Loucy (cell line): ENCODE measurements at regions not wholly inside any gene's neighbourhood (a gene's known extent, or its start where the extent isn't known, plus 50 kb on each side); places are given as distances from the start of the nearest gene placed in this dataset.

Experiments
- H2AFZ ChIP-seq: fragments of 200-600 bp; sonication (generic); 2 replicates; pipeline ENCODE4 v1.6.0; 2016; ENCODE audit warnings: antibody characterized with exemption, mild to moderate bottlenecking, low read length, moderate library complexity
- H3F3A ChIP-seq: fragments of 200-600 bp; 2 replicates; pipeline ENCODE4 v1.6.0; 2016; ENCODE audit warnings: antibody characterized with exemption, low read depth, mild to moderate bottlenecking
- H3K27me3 ChIP-seq: fragments of 200-600 bp; sonication (generic); 2 replicates; pipeline ENCODE4 v1.6.1; 2014; ENCODE audit warnings: low read length, mild to moderate bottlenecking; ENCODE audit not compliant: insufficient read depth, poor library complexity, severe bottlenecking
- H3K36me3 ChIP-seq: fragments of 200-600 bp; sonication (generic); 2 replicates; pipeline ENCODE4 v1.6.1; 2016; ENCODE audit warnings: low read length; ENCODE audit not compliant: insufficient read depth
- H3K4me1 ChIP-seq: fragments of 200-600 bp; sonication (generic); 2 replicates; pipeline ENCODE4 v1.5.1; 2014; ENCODE audit warnings: low read length, mild to moderate bottlenecking; ENCODE audit not compliant: insufficient read depth, poor library complexity, severe bottlenecking
- H3K4me2 ChIP-seq: fragments of 200-600 bp; sonication (generic); 2 replicates; pipeline ENCODE4 v1.6.0; 2014; ENCODE audit warnings: antibody characterized with exemption, low read length, low read depth, mild to moderate bottlenecking; ENCODE audit not compliant: poor library complexity, severe bottlenecking
- H3K4me3 ChIP-seq: fragments of 200-600 bp; sonication (generic); 2 replicates; pipeline ENCODE4 v1.5.1; 2014; ENCODE audit warnings: low read length, mild to moderate bottlenecking, mixed read lengths; ENCODE audit not compliant: poor library complexity, severe bottlenecking
- H3K79me2 ChIP-seq: fragments of 200-600 bp; sonication (generic); 2 replicates; pipeline ENCODE4 v1.6.1; 2014; ENCODE audit warnings: low read length; ENCODE audit not compliant: insufficient read depth
- H3K9ac ChIP-seq: fragments of 200-600 bp; sonication (generic); 2 replicates; pipeline ENCODE4 v1.6.0; 2014; ENCODE audit warnings: mild to moderate bottlenecking, low read depth, low read length, moderate library complexity; ENCODE audit not compliant: poor library complexity, severe bottlenecking
- H3K9me2 ChIP-seq: fragments of 200-600 bp; sonication (generic); replicated peaks from 2 replicates; pipeline ENCODE4 v1.6.1; 2016; ENCODE audit warnings: low read depth, low read length, mixed read lengths
- H3K9me3 ChIP-seq: fragments of 200-600 bp; sonication (generic); 2 replicates; pipeline ENCODE4 v1.6.1; 2014; ENCODE audit warnings: mild to moderate bottlenecking, antibody characterized with exemption, low read length, low read depth; ENCODE audit not compliant: insufficient read depth
- H4K20me1 ChIP-seq: fragments of 200-600 bp; sonication (generic); 2 replicates; pipeline ENCODE4 v1.6.0; 2014; ENCODE audit warnings: antibody characterized with exemption, low read length, mild to moderate bottlenecking; ENCODE audit not compliant: insufficient read depth, poor library complexity, severe bottlenecking
- CTCF ChIP-seq: fragments of 200-600 bp; sonication (generic); conservative IDR thresholded peaks from 2 replicates; pipeline ENCODE4 v1.5.1; 2014; ENCODE audit warnings: mild to moderate bottlenecking, antibody characterized with exemption, low read length
- EZH2phosphoT487 ChIP-seq: fragments of 200-600 bp; IDR thresholded peaks from 2 replicates; pipeline ENCODE4 v1.6.1; 2018; ENCODE audit warnings: antibody characterized with exemption, mild to moderate bottlenecking, moderate library complexity, borderline replicate concordance

GRCh38 chr15:26453914-26454313, 319.0 kb downstream of the GABRB3 start:
- no peaks in the 10 kb centered on the region; the same call in 1 of the 2 replicates for H3K9me3 ChIP-seq
- H3K27me3 ChIP-seq: no peaks in the 10 kb centered on the region
- H3K4me1 ChIP-seq: no peaks in the 10 kb centered on the region
- no peaks in the 10 kb centered on the region for H3F3A ChIP-seq
- no peak overlapping the region for H3K4me2 ChIP-seq
- H3K36me3 ChIP-seq: no peaks in the 10 kb centered on the region
- no peak overlapping the region for H3K9ac ChIP-seq
- no peaks in the 10 kb centered on the region for H4K20me1 ChIP-seq
- no peak overlapping the region for H2AFZ ChIP-seq
- no peaks in the 10 kb centered on the region for H3K9me2 ChIP-seq
- TF ChIP-seq EZH2phosphoT487 (no peak), CTCF (no peak)
- H3K4me3 ChIP-seq: no peak overlapping the region
- H3K79me2 ChIP-seq: no peaks in the 10 kb centered on the region

- Histone ChIP-seq H3K9ac (no peak overlapping the region), H3K79me2 (no peaks in the 10 kb centered on the region), H3K4me3 (no peak overlapping the region), H2AFZ (no peak overlapping the region), H3K9me2 (no peaks in the 10 kb centered on the region), H4K20me1 (no peaks in the 10 kb centered on the region), H3K36me3 (no peaks in the 10 kb centered on the region), H3F3A (no peaks in the 10 kb centered on the region), H3K9me3 (no peaks in the 10 kb centered on the region; the same call in 1 of the 2 replicates), H3K4me2 (no peak overlapping the region), H3K27me3 (no peaks in the 10 kb centered on the region), H3K4me1 (no peaks in the 10 kb centered on the region)
- TF ChIP-seq EZH2phosphoT487 (no peak), CTCF (no peak)
These were observed 320.9 kb downstream of the GABRB3 start for GRCh38 chr15:26451995-26452394.

GRCh38 chr15:26449291-26449690, 323.6 kb downstream of the GABRB3 start:
- no peaks in the 10 kb centered on the region for H4K20me1 ChIP-seq
- H3K27me3 ChIP-seq: no peaks in the 10 kb centered on the region
- H3K9me3 ChIP-seq: no peaks in the 10 kb centered on the region; the same call in 1 of the 2 replicates

More at GRCh38 chr15:26449291-26449690, 323.6 kb downstream of the GABRB3 start:
- H3K36me3 ChIP-seq: no peaks in the 10 kb centered on the region
- no peak overlapping the region for H3K9ac ChIP-seq
- no peak for TF ChIP-seq EZH2phosphoT487
- no peak for TF ChIP-seq CTCF
- no peak overlapping the region for H3K4me2 ChIP-seq
- no peaks in the 10 kb centered on the region for H3K79me2 ChIP-seq
- no peak overlapping the region for H3K4me3 ChIP-seq
- H3K4me1 ChIP-seq: no peaks in the 10 kb centered on the region
- H2AFZ ChIP-seq: no peak overlapping the region
- no peaks in the 10 kb centered on the region for H3K9me2 ChIP-seq
- H3F3A ChIP-seq: no peaks in the 10 kb centered on the region
